Daoy (cell line): ENCODE measurements at regions not wholly inside any gene's neighbourhood (a gene's known extent, or its start where the extent isn't known, plus 50 kb on each side); places are given as distances from the start of the nearest gene placed in this dataset.
A peak's percentile ranks its signal among the peaks of the same experiment; 100 is the strongest.

ENCODE experiments used
- DNase-seq: peaks from one replicate; pipeline ENCODE4 v3.0.0-alpha.2; 2015; ENCODE audit warnings: low read depth

- DNase-seq, result no peak
Measured at GRCh38 chr1:56355918-56356317, 223.4 kb downstream of the PLPP3 start.

DNA sequence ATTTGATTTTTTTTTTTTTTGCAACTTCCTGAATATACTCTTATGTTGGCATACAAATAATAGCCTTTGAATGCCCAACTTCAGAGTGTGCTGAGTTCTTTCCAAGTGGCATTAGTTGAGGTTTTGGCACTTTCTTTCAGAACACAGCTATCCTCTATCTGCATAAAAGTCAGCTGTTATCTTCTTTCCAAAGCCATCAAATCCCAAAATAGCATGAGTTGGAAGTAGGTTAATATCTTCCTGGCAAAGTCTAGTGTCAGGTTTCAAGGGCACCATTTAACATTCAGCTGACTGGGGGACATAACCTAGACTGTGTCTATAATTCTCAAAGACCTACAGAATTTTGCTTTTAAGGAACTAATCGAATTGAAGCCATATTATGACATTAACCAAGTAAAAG is 223.9 kb downstream of the PLPP3 start:
- no peak for DNase-seq

DNA sequence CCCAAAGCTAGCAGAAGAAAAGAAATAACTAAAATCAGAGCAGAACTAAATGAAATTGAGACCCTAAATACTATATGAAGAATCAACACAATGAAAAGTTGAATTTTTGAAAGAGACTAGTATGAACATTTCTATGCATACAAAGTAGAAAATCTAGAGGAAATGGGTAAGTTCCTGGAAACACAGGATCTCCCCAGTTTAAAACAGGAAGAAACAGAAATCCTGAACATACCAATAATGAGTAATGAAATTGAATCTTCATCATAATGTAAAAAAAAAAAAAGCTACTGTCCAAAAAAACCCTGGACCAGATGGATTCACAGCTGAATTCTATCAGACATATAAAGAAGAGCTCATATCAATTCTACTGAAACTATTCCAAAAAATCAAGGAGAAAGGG is 233.5 kb downstream of the PLPP3 start:
- DNase-seq, result no peak

DNA sequence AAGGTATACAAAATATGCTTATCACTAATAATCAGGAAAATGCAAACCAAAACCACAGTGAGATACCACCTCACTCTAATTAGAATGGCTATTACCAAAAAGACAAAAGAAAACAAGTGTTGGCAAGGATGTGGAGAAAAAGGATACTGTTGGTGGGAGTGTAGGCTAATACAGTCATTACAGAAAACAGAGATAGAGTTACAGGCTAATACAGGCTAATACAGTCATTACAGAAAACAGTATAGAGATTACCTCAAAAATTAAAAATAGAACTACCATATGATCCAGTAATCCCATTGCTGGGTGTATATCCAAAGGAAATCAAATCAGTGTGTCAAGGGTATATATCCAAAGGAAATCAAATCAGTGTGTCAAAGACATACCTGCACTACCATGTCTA is 238.4 kb downstream of the PLPP3 start:
- no peak for DNase-seq

DNA sequence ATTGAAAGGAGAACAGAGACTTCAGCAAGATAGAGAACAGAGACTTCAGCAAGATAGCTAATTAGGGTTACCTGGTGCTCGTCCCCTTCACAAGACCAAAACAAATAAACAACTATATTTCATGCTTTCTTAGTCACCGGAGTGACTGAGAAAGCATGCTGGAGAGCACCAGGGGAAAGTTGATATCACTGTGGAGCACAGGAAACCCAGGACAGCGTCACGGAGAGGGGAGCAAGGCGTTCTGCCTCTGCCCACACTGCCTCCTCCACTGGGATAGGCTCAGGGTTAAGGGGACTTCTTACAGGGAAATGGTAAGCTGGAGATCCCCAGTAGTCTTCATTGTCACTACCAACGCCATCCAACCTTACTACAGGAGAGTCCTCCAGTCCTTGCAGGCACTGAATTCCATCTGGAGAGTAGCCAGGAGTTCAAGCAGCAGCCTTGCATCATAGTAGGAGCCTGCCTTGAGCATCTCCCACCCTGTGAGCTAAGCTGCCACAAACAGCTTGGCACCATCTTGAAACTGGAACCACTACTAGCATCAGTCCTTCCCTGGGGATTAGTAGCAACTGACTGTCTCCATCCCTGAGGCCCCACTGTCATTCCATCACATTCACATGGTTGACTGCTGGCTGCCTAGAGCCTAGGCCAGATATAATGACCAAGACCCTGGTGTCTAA is 239.4 kb downstream of the PLPP3 start:
- peak; percentile 61 for DNase-seq

- DNase-seq, result no peak
Measured at GRCh38 chr1:56339093-56339492, 240.3 kb downstream of the PLPP3 start.

DNA sequence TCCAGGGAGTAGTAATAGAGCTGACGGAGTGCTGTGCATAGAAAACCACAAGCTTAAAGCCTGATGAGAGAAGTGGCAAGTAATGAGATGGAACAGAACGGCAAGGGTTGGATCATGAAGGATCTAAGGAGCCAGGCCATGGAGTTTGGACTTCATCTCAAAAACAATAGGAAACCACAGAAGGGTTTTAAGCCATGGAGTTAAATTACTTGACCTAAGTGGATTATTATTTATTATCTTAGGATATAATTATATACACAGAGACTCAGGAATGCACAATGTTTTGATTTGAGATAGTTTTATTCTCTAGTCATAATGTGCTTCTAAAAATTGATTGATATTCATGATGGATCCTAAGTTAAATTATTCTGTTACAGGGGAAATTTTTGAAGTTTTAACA is 242.4 kb downstream of the PLPP3 start:
- DNase-seq, result no peak

- DNase-seq, result no peak
Measured at GRCh38 chr1:56335394-56335793, 244.0 kb downstream of the PLPP3 start.

DNA sequence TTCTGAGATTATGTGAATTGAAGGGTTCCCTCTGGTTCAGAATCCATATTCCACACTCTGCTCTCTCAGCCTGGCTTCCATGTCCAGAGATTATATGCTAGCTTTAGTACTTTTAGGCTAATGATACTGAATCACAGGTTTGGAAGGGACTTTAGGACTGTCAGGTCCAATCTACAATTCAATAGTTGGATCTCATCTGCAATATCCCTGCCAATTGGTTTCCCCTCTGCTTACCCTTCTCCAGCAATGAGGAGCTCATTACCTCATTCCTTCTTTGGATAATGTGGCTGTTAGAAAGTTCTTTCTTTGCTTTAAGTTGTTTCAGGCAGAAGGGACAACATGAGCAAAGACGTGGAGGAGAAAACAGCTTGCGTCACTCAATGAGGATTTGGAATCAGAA is 245.3 kb downstream of the PLPP3 start:
- DNase-seq, result no peak

GRCh38 chr1:56333461-56333860 is 245.9 kb downstream of the PLPP3 start:
- DNase-seq, result no peak

DNA sequence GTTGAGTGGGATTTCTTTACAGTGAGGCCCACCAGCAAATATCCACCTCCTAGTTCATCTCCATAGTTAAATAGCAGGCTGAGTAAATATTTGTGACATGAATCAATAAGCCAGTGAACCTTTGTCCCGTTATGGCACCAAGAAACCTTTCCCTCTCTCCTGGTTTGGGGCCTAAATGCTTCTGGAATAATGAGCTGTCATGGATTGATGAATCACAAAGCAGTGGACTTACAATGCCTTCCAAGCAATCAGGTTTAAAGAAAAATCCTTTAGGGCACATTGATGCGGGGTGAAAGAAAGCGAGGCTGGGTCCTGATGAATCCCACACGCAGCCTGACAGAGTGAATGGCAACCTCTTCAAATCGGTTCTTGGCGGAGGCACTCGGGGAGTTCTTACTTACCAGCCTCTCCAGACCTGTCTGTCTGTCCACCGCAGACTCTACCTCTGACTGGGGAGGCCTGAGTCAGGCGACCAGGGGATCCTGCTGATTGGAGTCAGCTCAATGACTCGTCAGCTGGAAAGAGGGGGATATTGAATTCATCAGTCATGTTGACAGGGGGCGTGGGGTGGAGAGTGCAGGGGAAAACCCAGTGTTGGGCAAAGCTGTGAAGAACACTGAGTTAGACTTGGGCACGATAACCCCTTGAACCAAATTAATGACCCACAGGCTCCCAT is 247.3 kb downstream of the PLPP3 start:
- DNase-seq, result peak; percentile 95

DNA sequence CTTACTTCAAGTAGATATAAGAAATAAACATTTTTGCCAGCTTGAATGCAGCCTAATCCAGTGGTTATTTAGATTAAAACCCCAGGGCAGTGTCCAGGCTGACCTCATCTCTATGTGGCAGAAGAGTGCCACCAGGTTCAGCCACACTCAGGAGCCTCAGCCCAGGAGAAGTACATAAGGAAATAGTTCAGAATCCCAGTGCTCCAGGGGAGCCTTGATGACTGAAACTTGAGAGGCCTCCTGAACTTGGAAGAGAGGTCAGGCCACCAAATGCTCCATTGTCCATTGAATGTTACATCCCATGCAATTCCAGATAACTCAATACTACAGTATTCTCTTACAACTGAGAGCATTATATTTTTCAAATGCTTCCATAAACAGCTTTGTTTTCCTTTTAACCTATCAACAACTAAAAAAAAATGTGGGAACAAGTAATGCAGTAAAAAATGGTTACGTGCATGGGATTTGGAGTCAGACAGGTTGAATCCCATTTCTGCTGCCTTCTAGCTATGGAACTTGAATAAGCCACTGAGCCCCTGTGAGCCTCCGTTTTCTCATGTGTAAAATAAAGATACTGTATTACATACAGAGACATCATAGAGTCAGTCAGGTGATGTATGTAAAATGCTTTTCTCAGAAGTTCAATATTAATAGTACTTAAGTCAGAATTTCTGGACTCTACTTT is 248.0 kb downstream of the PLPP3 start:
- DNase-seq, result peak; percentile 33

DNA sequence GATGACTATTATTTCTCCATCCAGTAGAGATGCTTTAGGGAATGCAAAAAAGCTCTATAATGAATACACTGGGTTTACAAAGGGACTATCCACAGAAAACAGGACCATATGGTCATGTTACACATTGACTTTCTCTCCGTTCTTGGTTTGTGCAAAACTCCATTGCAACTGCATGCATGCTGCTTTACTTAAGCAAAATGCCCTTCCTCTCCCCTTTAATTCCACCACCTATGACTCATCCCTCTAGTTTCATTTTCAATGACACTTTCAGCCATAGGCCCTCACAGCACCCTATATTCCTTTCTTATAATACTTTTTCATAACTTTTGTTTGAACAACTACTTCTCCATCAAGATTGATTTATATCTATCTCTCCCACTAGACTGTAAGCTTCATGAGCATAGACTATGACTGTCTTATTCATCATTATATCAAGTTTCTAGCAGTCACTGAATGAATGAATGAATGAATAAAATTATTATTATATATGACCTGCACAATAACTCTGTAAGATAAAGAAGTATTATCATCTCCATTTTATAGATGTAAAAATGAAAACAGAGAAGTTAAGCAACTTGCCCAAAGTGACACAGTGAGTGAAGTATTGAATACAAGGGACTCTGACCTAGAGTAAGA is 248.9 kb downstream of the PLPP3 start:
- DNase-seq, result peak; percentile 62

DNA sequence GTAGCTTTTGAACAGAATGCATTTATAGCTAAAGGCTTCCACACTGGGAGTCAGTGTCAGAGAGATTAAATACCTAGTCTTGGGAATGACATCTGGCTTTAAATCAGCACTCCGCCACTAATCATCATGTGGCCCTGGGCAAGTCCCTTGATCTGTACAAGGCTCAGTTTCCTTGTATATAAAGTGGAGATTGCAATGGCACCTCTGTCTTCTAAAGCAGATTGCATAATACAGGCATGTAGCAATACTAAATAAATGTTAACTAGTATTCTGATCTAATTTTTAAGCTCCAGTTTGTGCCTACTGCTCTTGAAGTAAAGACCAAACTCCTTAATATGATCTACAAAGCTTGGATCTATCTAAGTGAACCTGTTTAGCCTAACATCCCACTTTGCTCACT is 249.4 kb downstream of the PLPP3 start:
- DNase-seq, result no peak

- DNase-seq, result no peak
Measured at GRCh38 chr1:56327195-56327594, 252.2 kb downstream of the PLPP3 start.

DNA sequence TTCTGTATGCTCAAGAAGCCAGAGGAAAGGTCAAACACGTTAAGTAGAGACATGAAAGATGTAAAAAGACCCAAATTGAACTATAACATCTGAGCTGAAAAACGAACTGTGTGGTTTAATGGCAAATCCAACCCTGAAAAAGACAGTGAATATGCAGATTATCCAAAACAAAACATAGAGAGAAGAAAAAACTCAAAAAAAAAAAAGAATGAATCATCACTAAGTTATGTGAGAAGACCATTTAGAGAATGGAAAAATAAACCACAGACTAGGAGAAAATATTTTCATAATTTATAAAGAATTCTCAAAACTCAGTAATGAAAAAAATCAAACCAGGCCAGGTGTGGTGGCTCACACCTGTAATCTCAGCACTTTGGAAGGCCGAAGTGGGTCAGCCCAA is 253.3 kb downstream of the PLPP3 start:
- DNase-seq, result no peak

- DNase-seq, result no peak
Measured at GRCh38 chr1:56324504-56324903, 254.9 kb downstream of the PLPP3 start.

GRCh38 chr1:56322211-56322610 is 257.2 kb downstream of the PLPP3 start:
- DNase-seq, result no peak

GRCh38 chr1:56321150-56321490 is 258.2 kb downstream of the PLPP3 start:
- DNase-seq, result no peak

- DNase-seq, result no peak
Measured at GRCh38 chr1:56320464-56321149, 258.8 kb downstream of the PLPP3 start.

GRCh38 chr1:56317722-56318121 is 261.6 kb downstream of the PLPP3 start:
- no peak for DNase-seq

GRCh38 chr1:56315293-56315942 is 263.9 kb downstream of the PLPP3 start:
- no peak for DNase-seq
